Stomach smooth muscle (tissue), 2 donors: ENCODE measurements at regions not wholly inside any gene's neighbourhood (a gene's known extent, or its start where the extent isn't known, plus 50 kb on each side); places are given as distances from the start of the nearest gene placed in this dataset.
"Not testable (repeated sequence)": the region's sequence is repeated elsewhere in the genome, so short reads cannot be mapped to it uniquely, and the experiment has no call there.

Experiments
- H3K27ac ChIP-seq: one replicate; pipeline ENCODE4 v1.7.0; 2013; ENCODE audit warnings: mild to moderate bottlenecking, low read length, inconsistent platforms
- H3K27me3 ChIP-seq, 2 donors: one replicate each; pipeline ENCODE4 v1.7.0; 2013; ENCODE audit warnings: low read length in 2 of 2; ENCODE audit not compliant: insufficient read depth in 2 of 2, control insufficient read depth in 1 of 2
- H3K36me3 ChIP-seq, 2 donors: one replicate each; pipeline ENCODE4 v1.7.0; 2013; ENCODE audit warnings: low read length in 2 of 2; ENCODE audit not compliant: control insufficient read depth in 2 of 2, insufficient read depth in 2 of 2
- H3K4me1 ChIP-seq: one replicate; pipeline ENCODE4 v1.7.0; 2013; ENCODE audit warnings: low read length; ENCODE audit not compliant: control insufficient read depth, insufficient read depth
- H3K4me3 ChIP-seq, 2 donors: one replicate each; pipeline ENCODE4 v1.7.0; 2013; ENCODE audit warnings: low read length in 2 of 2
- H3K9ac ChIP-seq, 2 donors: one replicate each; pipeline ENCODE4 v1.7.0; 2013; ENCODE audit warnings: low read length in 2 of 2, mild to moderate bottlenecking in 1 of 2
- H3K9me3 ChIP-seq, 2 donors: one replicate each; pipeline ENCODE4 v1.7.0; 2013; ENCODE audit warnings: low read length in 2 of 2; ENCODE audit not compliant: control insufficient read depth in 2 of 2
- donor health status: healthy.
- donor health status: Pancreatic carcinoma.

DNA sequence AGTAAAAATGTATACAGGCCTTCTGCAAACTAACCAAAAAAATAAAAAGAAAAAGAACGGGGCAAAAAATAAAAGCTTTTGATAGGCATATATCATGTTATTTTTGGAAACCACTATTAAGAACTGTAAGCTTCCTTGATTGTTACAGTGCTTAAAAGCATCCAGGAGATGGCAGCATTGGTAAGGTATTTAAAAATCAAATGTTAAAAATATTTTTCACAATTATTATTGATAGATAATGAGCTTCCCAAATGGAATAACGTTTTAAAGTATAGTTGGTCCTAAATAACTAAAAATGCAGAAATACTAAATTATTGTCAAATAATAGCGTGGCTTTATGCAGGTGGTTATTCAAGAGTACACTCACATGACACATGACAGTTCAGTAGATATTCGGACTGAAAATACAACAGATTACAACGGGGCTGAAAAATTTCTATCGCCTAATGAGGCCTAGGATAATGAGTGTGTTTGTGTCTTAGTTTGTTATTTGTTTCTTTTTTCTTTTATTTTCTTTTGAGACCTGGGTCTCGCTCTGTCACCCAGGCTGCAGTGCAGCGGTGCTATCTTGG is 127.2 kb upstream of the ATF7IP start:
- Histone ChIP-seq H3K27ac (no peak overlapping the region), H3K4me3 (no peak overlapping the region), H3K9ac (no peak overlapping the region), H3K9me3 (no peaks in the 10 kb centered on the region), H3K27me3 (no peaks in the 10 kb centered on the region), H3K4me1 (no peaks in the 10 kb centered on the region), H3K36me3 (no peaks in the 10 kb centered on the region)

DNA sequence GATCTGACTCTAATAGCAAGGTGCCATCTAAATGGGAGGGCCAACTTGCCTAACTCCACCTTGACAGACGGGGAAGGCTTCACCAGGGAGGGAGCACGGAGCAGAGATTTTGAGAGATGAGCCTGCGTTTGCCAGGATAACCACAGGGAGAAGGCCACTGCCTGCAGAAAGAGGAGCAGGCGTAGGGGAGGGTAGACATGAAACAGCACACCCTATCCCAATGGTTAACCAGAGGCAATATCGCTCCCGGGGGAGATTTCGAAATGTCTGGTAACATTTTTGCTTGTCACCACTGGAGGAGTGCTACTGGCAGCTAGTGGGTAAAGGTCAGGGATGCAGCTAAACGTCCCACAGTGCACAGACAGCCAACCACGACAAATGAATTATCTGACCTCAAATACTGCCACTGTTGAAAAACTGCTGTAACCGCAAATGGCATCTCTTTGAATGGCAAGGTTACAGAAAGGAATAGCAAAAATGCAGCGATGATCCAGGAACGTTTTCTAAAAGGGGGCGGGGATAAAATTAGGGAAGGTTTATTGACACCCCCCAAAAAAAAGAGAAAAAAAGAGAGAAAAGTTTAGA is 126.0 kb upstream of the ATF7IP start:
- H3K36me3 ChIP-seq = no peaks in the 10 kb centered on the region
- H3K27me3 ChIP-seq = no peaks in the 10 kb centered on the region
- no peak overlapping the region for H3K9ac ChIP-seq
- H3K9me3 ChIP-seq = peaks cover 0 to 9% of the 10 kb centered on the region in 2 donors
- no peaks in the 10 kb centered on the region for H3K4me1 ChIP-seq
- H3K27ac ChIP-seq = no peak overlapping the region
- H3K4me3 ChIP-seq = no peak overlapping the region

- H3K9ac ChIP-seq = no peak overlapping the region
- no peak overlapping the region for H3K27ac ChIP-seq
- H3K27me3 ChIP-seq = no peaks in the 10 kb centered on the region
- H3K4me1 ChIP-seq = no peaks in the 10 kb centered on the region
- H3K36me3 ChIP-seq = no peaks in the 10 kb centered on the region
- H3K9me3 ChIP-seq = peaks cover 0 to 12% of the 10 kb centered on the region in 2 donors
- H3K4me3 ChIP-seq = no peak overlapping the region
Observed at GRCh38 chr12:14239935-14240872, 125.3 kb upstream of the ATF7IP start.

DNA sequence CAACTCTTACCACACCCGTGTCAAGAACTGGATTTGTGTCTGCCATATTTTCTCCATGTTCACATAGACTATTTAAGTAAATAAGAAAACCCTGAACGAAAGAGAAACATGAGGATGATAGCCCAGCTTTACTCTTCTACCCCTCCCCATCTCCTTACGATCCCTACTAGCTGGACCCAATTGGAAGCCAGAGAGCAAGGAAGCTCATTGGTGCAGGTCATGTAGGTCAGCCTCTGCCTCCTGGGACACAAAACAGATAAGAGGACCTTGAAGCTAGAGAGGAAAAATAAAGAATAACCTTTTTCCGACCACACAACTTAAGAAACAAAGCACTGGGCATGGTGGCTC is 124.6 kb upstream of the ATF7IP start:
- peaks cover 0 to 12% of the 10 kb centered on the region in 2 donors for H3K9me3 ChIP-seq
- H3K9ac ChIP-seq = no peak overlapping the region
- H3K4me1 ChIP-seq = no peaks in the 10 kb centered on the region
- no peaks in the 10 kb centered on the region for H3K27me3 ChIP-seq
- no peaks in the 10 kb centered on the region for H3K36me3 ChIP-seq
- H3K4me3 ChIP-seq = no peak overlapping the region
- H3K27ac ChIP-seq = no peak overlapping the region

DNA sequence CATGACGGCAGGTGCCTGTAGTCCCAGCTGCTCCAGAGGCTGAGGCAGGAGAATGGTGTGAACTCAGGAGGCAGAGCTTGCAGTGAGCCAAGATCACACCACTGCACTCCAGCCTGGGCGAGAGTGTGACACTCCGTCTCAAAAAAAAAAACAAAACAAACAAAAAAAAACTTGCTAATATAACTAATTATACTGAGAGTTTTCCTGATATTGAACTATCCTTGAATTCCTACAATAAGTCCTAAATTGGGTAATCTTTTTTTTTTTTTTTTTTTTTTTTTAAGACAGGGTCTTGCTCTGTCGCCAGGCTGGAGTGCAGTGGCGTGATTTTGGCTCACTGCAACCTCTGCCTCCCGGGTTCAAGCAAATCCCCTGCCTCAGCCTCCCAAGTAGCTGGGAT is 122.7 kb upstream of the ATF7IP start:
- not testable (repeated sequence) for H3K4me1 ChIP-seq, H3K4me3 ChIP-seq, H3K9ac ChIP-seq, H3K27ac ChIP-seq, H3K27me3 ChIP-seq, H3K36me3 ChIP-seq
- peaks cover 0 to 12% of the 10 kb centered on the region in 2 donors for H3K9me3 ChIP-seq

- Histone ChIP-seq H3K9me3 (peaks cover 0 to 12% of the 10 kb centered on the region in 2 donors), H3K9ac (no peak overlapping the region), H3K4me1 (no peaks in the 10 kb centered on the region), H3K36me3 (no peaks in the 10 kb centered on the region), H3K27me3 (no peaks in the 10 kb centered on the region), H3K4me3 (no peak overlapping the region), H3K27ac (no peak overlapping the region)
Observed at GRCh38 chr12:14243941-14244340, 121.5 kb upstream of the ATF7IP start.

DNA sequence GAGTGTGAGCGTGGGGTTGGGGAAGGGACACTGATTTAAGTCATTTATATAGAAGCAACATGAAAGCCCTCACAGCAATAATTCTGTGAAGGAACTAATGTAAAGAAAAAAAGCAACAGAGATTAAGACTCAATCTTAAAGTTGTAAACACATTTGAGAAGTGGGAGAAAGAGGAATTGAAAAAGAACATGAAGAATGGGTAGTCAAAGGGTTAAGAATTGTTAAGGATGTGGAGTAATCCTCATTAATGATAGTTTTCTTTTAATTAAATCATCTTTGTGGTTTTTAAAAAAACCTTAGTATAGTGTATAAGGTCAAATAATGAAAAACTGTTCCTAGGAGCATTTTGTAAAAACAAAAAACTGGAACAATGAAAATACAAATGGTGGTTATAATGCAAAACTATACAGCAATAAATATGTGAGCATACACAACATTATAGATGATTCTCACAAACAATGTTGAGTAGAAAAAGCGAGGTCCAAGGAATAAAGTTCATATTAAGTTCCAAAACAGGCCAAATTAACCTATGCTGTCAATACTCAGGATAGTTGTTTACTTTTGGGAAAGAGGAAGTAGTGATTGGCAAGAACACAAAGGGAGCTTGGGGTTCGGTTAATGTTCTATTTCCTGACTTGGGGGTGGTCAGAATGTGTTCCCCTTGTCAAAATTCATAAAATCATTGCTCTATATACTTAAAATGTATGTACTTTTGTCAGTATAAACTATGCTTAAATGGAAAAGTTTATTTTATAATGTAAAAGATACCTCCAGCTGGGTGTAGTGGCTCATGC is 120.4 kb upstream of the ATF7IP start:
- Histone ChIP-seq H3K36me3 (no peaks in the 10 kb centered on the region), H3K9ac (no peak overlapping the region), H3K27ac (no peak overlapping the region), H3K4me3 (no peak overlapping the region), H3K9me3 (peaks cover 0 to 12% of the 10 kb centered on the region in 2 donors), H3K4me1 (no peaks in the 10 kb centered on the region), H3K27me3 (no peaks in the 10 kb centered on the region)

DNA sequence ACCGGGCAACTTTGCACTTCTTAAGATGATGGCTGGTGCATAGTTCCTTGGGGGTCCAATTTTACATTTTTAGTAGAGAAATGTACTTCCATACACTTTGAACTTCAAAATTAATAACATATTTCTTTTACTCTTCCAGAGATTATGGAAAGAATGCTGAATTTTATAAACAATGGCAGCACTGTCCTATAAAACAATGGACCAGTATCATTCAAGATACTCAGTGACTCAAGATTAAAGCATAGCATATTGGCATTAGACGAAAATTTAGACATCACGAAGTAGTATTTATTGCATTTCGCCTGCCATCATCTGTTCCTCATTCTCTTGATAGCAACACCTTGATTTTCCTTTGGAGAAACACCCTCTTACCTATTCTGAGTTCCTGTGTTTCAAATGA is 118.3 kb upstream of the ATF7IP start:
- Histone ChIP-seq H3K36me3 (no peaks in the 10 kb centered on the region), H3K9me3 (peaks cover 0 to 12% of the 10 kb centered on the region in 2 donors), H3K27me3 (no peaks in the 10 kb centered on the region), H3K9ac (no peak overlapping the region), H3K27ac (no peak overlapping the region), H3K4me1 (no peaks in the 10 kb centered on the region), H3K4me3 (no peak overlapping the region)

DNA sequence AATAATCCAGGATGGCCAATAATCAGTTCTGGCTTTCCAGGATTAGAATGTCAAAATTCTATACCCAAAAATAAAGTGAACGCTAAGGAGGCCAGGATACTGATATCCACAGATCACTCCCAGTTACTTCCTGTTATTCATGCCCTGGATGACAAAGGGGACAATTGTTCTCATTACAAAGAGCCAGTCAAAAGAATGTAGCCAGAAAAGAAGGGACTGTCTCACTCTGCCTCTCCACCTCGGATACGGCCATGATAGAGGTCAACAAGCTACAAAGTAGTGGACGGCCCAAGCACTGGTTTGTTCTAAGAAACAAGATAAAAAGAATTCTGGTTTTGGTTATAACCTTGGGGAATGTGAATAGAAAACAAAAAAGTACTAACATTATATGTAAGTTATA is 116.1 kb upstream of the ATF7IP start:
- no peak overlapping the region for H3K27ac ChIP-seq

GRCh38 chr12:14252697-14253096 is 112.8 kb upstream of the ATF7IP start:
- no peaks in the 10 kb centered on the region for H3K27me3 ChIP-seq
- no peak overlapping the region for H3K27ac ChIP-seq
- H3K9ac ChIP-seq = no peak overlapping the region
- H3K36me3 ChIP-seq = no peaks in the 10 kb centered on the region
- H3K4me1 ChIP-seq = peaks cover 10% of the 10 kb centered on the region
- H3K9me3 ChIP-seq = no peaks in the 10 kb centered on the region
- no peak overlapping the region for H3K4me3 ChIP-seq

More for the DNA sequence above, 116.1 kb upstream of the ATF7IP start:
- H3K4me1 ChIP-seq = no peaks in the 10 kb centered on the region
- no peak overlapping the region for H3K4me3 ChIP-seq
- H3K9ac ChIP-seq = no peak overlapping the region
- H3K9me3 ChIP-seq = peaks cover 0 to 4% of the 10 kb centered on the region in 2 donors
- no peaks in the 10 kb centered on the region for H3K36me3 ChIP-seq
- no peaks in the 10 kb centered on the region for H3K27me3 ChIP-seq
